Limb (tissue), 2 donors: ENCODE measurements at regions not wholly inside any gene's neighbourhood (a gene's known extent, or its start where the extent isn't known, plus 50 kb on each side); places are given as distances from the start of the nearest gene placed in this dataset.
"Not testable (repeated sequence)": the region's sequence is repeated elsewhere in the genome, so short reads cannot be mapped to it uniquely, and the experiment has no call there.

Source experiments
- DNase-seq, 2 donors: peaks; one replicate each; pipeline ENCODE4 v3.0.0-alpha.2; 2016; ENCODE audit errors: extremely low spot score in 2 of 2

- no peak for DNase-seq
These were observed 367.4 kb upstream of the ZFHX3 start for GRCh38 chr16:73415286-73415685.

GRCh38 chr16:73414638-73415037 lies 366.7 kb upstream of the ZFHX3 start:
- DNase-seq = no peak

DNA sequence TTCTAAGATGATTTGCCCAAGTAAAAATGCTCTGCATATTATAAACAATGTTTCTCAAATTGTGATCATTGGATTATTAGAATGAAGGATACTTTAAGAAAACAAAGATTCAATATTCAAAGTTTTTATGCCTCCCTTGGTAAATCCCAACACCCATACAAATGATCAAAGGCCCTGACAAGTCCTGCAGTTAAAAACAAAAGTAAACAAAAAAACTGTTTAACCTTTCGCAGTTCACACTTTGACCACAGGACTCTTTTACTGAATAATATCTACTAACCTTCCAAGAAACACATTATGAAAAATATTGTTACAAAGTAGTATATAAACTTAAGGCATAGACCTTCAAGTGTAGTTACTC lies 365.9 kb upstream of the ZFHX3 start:
- no peak for DNase-seq

DNA sequence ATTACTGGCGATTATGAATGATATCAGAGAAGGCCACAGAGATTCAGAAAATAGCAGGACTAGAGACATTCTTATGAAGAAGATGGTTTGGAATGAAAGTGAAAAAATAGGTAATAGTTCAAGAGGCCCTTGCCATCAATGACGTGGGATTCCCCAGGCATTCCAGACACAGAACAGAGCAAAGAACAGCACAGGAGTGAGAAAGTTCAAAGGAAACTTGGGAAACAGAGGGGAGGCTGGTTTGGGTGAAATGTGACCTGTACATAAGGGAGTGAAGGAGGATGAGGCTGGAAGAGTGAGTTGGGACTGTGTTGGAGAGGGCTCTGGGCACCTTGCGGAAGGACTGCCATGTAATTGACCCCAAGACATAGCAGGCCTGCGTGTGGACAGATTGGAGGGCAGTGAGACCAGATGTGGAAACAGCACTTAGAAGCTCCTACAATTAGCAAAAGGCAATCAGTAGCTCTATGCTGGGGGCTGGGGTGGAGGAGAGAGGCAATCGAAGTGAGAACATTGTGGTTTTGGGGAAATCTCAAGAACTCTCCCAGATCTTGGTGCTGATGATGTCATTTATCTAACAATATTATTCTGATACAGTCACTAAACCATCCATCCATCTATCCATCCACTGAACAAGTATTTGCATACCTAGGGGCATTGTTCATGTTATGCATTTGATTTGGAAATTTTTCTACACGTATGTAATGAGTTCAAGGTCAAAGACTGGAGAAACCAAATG lies 365.3 kb upstream of the ZFHX3 start:
- no peak for DNase-seq

DNA sequence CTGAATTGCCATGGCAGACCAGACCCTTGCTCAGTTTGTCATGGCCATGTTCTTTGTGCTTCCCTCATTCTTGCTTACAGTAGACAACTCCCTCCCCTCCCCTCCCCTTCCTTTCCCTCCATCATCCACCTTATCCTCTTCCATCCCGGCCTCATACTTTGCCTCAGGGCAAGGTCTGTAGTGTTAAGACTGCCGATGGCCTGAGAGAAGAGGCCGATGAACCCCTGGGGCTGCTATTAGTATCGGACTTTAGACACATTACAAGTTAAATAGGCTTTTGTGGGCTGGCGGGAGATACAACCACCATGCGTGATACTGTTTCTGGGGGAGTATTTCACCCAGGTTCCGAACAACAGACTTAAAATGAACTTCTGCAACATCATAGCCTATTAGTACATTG lies 364.5 kb upstream of the ZFHX3 start:
- no peak for DNase-seq

DNA sequence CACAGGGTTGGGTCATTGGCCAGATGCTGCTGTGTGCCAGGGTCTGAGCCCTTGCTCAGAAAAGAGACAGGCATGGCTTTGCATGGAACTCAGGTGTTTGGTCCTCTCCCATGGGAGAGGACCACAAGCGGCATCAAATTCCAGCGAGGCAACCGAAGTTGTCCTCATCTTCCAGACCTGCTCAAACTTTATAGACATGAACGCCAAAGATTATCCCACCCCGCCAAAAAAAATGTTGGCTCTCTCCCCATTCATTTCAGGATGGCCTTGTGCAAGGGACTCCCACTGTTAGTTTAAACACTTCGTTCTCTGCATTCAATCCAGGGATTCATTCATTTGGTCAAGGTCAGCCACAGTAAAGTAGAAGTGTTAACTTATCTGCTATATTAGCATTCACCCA lies 360.8 kb upstream of the ZFHX3 start:
- no peak for DNase-seq

DNA sequence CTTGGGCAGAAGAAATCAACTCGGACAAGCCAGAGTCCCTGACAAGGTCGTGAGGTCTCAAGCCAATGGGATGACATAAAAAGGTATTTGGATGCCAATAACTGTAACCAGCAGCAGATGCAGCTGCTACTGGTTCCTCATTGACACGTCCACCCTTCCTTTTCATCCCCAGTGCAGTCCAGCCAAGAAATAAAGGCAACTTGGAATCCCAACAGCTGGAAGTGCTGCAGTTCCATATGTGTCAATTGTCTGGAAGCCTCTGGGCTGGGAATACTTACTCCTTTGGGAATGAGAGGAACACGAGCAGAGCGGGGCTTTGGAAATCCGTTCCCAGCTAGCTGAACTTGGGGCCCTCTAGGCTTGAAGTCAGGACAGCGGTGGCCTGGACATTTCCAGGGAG lies 360.4 kb upstream of the ZFHX3 start:
- DNase-seq = no peak

- peak in 1 of 2 donors; percentile 42 for DNase-seq
These were observed 357.9 kb upstream of the ZFHX3 start for GRCh38 chr16:73405851-73406250.

DNA sequence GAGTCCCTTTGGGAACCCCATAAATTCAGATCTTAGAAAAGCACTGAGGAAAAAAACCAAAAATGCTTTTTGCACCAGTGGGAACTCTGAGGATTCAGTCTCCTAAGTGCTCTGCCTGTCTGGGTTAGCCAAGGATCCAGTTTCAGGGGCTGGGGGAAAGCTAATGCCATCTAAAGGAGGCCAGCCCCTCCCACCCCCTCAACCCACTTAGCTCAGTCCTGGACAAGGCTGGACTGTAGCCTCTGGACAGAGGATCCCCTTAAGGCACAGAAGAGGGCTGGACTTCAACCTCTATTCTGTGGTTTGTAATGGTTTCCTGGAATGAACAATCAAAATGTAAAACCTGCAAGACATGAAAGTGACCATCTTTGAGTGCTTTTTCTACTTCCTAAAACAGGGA lies 356.1 kb upstream of the ZFHX3 start:
- no peak for DNase-seq

GRCh38 chr16:73403291-73403690 lies 355.4 kb upstream of the ZFHX3 start:
- DNase-seq = no peak

DNA sequence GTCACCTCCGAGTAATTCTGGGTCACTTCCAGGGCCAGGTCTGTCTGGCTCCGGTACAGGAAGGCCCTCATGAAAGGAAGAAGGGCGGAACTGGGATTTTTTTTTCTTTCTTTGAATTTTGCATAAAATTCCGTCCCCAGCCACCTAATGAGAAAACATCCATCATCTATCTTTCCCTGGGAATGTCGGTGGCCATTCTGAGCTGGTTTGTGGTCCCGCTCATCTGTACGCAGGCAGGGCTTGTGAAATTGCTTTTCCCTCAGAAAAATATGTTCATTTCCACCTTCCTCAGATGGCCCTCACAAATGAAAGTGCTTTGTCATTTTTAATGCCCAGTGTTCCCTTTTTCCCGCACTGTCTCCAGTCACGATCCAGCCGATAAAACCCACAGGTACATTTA lies 353.0 kb upstream of the ZFHX3 start:
- DNase-seq = no peak

DNA sequence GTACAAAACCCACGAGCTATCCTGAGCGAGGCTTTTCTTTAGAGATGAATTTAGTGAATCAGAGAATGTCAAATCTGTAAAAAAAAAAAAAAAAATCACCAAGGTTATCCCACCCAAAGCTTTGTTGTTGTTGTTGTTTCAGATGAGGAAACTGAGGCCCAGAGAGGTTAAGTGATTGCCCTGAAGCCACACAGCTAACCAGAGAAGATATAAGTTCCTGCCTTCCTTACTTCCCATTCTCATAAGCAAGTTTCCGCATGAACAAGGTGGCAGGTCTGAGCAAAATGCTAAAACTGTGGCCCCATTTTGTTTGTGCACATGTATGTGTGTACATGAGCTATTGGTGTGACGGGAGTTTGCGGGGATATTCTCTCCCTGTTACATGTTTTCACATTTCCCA lies 352.1 kb upstream of the ZFHX3 start:
- no peak for DNase-seq

- no peak for DNase-seq
These were observed 351.6 kb upstream of the ZFHX3 start for GRCh38 chr16:73399486-73399885.

DNA sequence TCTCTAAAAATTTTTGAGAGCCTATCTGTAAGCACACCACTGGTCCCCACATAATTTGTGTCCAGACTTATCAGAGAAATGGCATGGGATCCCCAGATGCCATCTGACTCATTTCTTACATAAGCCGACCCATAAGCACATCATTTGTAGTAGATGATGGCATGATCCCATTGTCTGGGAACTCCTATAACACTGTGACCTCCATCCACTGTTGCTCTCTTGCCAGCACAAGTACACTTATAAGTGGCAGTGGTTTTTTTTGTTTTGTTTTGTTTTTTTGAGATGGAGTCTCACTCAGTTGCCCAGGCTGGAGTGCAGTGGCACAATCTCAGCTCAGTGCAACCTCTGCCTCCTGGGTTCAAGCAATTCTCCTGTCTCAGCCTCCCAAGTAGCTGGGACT lies 350.7 kb upstream of the ZFHX3 start:
- not testable (repeated sequence) for DNase-seq

DNA sequence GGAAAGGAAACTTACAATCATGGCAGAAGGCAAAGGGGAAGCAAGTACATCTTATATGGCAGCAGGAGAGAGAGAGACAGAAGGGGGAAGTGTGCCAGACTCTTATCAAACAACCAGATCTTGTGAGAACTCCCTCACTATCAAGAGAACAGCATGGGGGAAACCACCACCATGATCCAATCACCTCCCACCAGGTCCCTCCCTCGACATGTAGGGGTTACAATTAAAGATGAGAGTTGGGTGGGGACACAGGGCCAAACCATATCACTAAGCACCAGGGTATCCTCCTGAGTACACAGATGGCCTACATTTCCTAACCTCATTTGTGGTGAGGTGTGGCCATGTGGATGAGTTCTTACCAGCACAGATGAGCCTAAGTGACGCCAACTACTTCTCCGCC lies 348.6 kb upstream of the ZFHX3 start:
- DNase-seq = no peak

GRCh38 chr16:73390936-73391335 lies 343.0 kb upstream of the ZFHX3 start:
- no peak for DNase-seq

- no peak for DNase-seq
These were observed 342.6 kb upstream of the ZFHX3 start for GRCh38 chr16:73390491-73390890.

GRCh38 chr16:73389085-73389484 lies 341.2 kb upstream of the ZFHX3 start:
- no peak for DNase-seq

- no peak for DNase-seq
These were observed 340.1 kb upstream of the ZFHX3 start for GRCh38 chr16:73387979-73388378.

DNA sequence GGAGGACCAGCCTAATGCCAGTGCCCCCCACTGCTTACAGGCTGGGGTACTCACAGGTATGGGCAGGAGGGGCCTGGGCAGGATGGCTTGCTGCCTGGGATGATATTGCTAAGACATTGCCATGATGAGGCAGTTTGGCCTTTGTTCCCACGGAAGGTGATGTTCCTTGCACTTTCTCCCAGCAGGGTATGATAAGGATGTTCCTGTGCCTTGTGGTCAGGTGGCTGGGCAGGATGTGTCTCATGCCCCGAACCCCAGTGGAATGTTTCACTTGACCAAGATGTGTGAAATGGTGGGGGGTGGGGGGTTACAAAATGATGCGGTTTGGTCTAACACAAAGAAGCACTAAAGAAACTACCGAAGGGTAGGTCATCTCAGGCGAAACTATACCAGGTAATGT lies 337.8 kb upstream of the ZFHX3 start:
- no peak for DNase-seq

- no peak for DNase-seq
These were observed 336.7 kb upstream of the ZFHX3 start for GRCh38 chr16:73384506-73385089.

DNA sequence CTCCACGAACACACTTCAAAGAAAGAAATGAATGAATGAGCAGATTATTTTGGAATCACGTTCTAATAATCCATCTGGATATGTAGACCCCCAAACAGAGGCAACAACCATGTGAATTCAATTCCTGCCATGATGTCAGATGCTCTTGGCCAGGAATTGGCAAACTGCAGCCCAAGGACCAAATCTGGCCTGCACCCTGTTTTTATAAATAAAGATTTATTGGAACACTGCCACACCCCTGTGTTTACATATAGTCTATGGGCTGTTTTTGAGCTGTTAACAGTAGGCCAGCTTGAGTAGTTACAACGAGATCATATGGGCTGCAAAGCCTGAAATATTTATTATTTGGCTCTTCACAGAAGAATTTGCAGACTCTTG lies 336.0 kb upstream of the ZFHX3 start:
- DNase-seq = no peak

DNA sequence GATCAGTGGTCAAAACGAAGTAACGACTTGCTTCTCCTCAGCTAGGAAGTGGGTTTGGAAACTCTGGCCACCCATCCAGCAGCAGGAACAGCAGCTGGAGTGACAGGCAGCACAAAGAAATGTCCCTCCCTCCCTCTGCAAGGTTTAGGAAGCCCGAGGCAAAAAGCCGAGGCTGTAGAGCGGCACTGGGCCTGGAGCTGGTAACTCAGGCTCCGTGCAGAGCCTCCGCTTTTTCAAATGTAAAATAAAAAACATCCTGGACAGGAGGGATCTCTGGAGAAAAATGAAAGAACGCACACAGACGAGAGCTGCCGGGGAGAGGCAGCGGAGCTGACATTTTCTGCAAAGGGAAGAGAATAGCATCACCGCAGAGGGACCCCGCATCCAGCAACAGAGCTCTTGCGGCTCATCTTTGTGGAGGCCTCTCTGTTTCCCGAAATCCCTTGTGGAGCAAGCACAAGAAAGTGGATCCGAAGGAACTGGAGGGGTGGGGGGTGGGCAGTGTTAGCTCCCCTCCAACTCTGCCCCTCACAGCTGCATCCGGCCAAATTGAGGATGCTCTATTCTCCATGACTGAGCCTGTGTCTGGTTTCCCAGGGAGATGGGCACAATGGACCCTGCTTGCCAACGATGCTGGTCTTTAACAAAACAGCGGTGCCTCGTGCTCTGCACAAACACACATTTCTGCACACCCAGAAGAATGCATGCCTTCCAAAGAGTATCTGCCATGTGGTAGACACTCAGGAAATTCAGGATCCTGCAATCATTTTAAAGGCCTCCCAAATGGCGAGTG lies 335.5 kb upstream of the ZFHX3 start:
- peak in 1 of 2 donors; percentile 46 for DNase-seq
